NCI-H146 treated with DMSO at 0.1 percent for 48 hours (cell line): ENCODE measurements at regions not wholly inside any gene's neighbourhood (a gene's known extent, or its start where the extent isn't known, plus 50 kb on each side); places are given as distances from the start of the nearest gene placed in this dataset.
"Not testable (repeated sequence)": the region's sequence is repeated elsewhere in the genome, so short reads cannot be mapped to it uniquely, and the experiment has no call there.

Experiments used
- DNase-seq: peaks from one replicate; lab custom pipeline; 2025; ENCODE audit not compliant: unreplicated experiment; lab: John Stamatoyannopoulos, UW

DNA sequence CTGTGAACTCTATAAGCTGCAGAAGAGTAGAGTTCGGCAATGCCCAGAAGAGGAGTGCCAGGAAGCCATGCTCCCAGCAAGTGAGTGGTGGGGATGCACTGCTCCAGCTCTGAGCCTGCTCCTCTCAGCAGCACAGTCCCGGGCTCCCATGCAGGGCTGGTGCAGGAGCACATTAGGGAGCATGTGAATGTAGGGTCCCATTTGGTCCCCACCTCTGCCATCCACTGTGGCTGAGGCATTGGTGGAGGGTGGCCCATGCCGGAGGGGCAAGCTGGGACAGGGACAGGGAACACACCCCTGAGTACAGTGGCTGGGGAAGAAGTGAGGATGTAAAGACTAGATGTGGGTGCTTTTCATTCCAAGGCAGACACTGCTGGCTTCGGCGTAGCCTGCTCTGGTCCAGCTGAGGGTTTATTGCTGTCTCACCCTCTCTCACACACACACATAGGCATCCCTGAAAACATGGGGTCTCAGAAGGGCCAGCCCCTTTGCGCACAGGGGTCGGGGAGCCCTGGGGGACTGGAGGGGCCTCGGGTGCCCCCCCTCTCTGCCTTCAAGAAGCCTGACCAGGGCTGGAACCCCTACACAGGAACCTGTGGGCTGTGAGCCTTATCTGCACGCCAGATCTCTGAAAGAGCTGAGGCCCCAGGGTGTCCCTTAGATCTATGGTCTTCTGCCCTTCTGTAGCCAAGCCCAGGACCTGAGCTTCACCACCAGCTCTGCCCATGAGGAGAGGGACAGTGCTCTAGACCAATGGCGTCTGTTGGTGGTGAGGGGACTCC lies 341.0 kb downstream of the TCERG1L start:
- no peak for DNase-seq

DNA sequence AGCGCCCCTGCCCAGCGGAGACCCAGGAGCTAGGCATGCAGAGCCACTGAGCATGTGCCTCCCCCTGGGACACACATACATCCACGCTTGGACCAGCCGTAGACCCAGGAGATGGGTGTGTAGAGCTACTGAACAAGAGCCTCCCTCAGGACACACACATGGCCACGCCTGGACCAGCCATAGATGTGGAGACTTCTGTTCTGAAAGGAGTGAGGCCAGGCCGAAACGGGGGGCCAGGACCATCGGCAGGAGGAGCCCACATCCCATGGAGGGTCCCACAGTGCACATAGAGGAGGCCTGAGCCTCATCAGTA lies 340.4 kb downstream of the TCERG1L start:
- no peak for DNase-seq

DNA sequence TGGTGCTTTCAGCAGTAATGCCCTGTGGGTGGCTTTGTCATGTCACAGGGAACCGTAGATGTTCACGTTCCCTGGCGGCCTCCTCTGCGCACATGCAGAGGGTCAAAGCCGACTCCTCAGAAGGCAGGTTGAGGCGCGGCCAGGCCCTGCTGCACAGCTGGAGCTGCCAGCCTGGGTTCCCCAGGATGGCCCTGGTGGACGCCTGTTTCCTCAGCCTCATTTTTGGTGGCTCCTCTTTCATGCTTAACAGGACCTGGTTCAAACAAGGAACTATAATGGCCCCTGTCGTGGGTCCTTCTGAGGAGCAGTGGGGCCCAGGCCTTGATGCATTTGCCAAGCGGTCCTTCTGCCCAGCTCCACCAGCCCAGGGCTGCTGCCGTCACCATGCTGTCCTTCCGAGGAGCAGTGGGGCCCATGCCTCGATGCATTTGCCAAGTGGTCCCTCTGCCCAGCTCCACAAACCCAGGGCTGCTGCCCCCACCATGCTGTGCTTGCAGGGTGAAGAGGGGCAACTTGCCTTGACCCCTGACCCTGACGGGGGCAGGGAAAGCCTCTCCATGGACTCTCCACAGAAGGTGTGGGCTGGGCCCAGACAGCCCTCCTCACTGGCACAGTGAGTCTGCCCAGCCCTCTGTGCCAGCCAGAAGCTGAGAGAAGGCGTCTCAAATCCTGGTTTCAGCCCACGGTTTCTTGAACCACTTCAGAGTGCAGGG lies 338.2 kb downstream of the TCERG1L start:
- DNase-seq: no peak

DNA sequence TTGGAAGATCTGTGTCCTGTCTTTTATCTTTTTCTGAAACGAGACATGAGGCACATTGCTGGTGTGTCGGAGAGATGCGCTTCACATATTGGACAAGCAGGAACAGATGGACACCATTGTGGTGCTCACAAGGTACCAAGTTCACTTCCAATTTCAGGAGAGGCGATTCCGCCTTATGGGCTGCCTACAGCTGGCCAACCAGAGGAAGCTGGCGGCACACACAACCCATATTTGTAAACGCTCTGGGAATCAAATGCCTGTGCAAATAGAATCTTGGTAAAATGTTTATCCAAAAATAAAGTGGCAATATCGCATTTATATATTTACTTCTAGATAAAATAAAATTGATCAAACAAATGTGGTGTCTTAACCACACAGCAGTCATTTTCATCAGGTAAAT lies 337.4 kb downstream of the TCERG1L start:
- DNase-seq: no peak

DNA sequence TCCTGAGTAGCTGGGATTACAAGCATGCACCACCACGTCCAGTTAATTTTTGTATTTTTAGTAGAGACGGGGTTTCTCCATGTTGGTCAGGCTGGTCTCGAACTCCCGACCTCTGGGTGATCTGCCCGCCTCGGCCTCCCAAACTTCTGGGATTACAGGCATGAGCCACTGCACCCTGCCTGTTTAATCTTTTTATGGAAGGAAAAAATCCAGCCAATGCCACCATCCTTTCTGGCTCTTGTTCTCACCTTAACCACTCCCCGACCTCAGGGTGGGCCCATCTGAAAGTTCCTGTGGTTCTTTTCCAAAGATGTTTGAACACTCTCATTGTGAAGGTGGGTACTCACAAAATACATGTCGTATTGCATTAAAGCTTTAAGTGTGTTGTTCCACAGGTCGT lies 336.2 kb downstream of the TCERG1L start:
- DNase-seq: not testable (repeated sequence)

DNA sequence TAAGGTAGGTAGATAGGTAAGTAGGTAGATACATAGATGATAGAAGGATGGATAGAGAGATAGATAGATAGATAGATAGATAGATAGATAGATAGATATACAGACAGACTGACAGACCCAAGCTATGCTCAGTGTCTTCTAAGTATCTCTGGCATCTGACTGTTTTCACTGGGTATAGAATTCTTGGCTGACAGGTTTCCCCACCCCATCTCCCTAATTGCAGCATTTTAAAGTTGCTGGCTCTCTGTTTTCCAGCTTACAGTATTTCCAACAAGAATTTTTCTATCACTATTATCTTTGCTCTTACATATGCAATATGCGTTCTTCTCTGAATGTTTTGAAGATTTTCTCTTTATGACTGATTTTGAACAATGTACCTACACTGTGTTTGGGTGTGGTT lies 328.7 kb downstream of the TCERG1L start:
- DNase-seq: no peak

DNA sequence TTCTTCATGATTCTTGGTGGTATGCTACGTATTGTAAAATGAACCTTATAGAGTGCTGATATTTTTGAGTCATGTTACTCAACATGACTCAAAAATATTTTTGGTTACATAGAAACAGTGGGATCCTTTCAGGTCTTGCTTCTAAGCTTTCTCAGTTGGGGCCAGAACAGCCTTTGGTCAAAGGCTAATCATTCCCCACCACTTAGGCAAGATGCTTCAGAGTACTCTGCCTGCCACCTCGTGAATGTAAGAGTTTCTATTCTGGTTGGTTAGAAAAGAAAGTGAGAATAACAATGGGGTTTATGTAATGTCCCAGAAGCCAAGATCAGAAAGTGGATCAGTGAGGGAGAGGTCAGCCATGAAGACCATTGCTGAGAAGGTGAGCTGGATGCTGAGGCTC lies 327.8 kb downstream of the TCERG1L start:
- DNase-seq: no peak

DNA sequence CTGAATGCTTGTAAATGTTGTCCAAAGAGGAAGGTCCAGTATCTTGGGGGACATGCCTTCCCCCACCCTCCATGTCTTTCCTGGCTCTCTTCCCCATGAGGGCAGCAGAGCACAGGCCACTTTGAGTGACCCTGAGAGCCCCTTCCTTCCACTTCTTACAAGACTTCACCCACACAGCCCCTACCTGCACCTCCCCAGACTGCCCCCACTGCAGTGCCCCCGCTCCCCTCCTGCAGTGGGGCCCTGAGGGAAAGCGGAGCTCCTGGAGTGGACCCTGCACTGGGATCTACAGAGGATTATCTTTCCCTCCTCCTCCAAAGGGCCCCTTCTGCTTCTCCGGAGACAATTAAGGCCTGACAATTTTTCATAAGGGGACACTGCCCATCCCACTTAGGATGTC lies 326.8 kb downstream of the TCERG1L start:
- DNase-seq: no peak

DNA sequence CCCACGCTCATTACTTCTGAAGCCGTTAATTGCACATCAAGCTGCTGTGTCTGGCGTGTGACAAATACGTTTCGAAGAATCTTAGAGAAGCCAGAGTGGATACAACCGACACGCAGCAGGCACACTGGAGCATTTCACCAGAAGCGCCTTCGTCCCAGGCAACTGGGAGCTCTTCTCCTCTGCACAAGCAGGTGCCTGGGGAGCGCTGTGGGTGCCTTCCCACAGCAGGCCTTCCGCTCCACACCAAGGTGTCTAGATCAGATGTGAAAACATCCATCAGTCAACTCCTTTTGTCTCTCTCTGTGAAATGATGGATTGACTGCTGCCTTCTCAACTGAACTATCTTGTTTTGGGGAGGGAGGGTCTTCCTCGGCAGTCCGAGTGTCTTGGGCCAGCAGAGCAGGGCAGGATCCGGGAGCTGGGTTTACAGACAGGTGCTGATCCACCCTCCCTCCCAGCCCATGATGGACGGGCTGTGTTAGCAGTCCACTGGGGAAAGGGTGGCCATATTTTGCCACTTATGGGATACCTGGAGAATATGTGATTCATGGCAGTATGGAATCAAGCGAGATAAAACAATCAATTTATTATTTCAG lies 326.3 kb downstream of the TCERG1L start:
- no peak for DNase-seq

DNA sequence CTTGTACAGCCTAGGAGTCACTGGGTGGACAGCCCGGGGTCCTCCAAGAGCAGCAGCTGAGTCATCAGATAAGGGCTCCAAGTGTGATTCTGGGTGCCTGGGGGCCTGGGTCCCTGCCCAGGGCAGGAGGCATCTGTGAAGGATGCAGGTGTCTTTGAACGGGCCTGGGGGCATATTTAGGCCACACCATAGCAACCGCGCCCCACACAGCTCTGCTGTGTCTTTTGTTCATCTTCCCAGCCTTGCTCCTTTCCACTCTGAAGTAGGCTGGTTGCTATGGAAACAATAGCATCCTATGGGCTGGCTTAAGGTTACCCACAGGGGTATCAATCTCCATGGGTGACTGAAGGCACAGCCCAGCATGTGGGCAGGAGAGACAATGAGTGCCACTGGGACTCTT lies 324.7 kb downstream of the TCERG1L start:
- DNase-seq: no peak

DNA sequence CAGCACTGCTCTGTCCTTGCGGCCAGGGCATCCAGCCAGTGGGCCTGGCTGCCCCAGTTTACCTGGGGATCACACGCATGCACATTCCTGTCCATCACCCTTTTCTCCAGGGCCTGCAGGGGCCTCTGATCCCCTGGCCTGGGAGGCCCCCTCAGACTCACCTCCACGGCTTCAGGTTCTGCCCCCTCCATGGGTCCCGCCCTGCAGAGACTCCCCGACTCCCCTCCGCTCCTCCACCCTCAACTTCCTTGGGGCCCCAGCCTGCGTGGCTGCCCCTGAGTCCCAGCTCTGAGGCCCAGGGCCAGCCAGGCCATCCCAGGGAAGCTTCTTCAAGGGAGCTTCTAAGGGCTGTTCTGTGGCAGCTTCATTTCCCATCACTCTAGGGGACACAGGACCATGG lies 324.1 kb downstream of the TCERG1L start:
- DNase-seq: no peak

DNA sequence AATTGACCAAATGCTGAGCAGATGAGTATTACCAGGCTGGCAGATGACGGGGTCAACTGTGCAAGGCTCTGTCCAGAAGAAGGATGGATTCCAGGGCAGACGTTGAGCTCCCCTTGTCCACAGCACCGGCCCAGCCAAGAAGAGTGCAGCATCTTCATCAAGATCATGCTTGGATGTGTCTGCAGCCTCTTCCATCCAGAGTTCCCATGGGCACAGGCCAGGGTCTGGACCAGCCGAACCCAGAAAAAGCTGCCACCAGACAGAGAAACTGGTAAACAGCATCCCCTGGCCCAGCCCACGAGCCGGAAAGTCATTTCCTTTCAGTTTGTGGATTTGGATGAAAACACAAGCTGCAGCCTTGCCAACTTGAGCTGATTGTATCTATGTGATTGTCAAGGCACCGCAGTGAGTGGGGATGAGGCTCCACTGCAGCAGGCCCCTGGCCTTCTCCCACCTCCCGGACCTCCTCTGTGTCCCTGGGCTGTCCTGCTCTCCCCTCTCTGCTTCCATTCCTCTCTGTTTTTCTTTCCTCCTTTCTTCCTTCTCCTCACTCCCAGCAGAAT lies 321.8 kb downstream of the TCERG1L start:
- DNase-seq: no peak

DNA sequence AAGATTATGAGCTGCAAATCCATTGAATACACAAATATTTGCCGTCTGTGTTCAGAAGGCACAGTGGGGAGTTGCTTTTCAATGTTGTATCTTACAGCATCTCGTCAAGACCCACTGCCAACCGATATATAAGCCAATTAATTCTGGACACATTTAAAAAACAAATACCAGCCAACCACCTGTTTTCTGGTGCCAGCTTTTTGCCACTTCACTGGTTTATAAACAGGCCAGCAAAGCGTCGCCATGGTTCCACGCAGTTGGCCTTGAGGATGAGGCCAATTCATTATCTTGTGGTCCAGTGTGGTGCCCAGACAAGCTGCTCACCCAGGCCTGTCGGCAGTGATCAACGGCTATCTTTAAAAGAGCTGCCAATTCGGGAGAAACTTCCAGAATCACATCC lies 321.0 kb downstream of the TCERG1L start:
- no peak for DNase-seq

DNA sequence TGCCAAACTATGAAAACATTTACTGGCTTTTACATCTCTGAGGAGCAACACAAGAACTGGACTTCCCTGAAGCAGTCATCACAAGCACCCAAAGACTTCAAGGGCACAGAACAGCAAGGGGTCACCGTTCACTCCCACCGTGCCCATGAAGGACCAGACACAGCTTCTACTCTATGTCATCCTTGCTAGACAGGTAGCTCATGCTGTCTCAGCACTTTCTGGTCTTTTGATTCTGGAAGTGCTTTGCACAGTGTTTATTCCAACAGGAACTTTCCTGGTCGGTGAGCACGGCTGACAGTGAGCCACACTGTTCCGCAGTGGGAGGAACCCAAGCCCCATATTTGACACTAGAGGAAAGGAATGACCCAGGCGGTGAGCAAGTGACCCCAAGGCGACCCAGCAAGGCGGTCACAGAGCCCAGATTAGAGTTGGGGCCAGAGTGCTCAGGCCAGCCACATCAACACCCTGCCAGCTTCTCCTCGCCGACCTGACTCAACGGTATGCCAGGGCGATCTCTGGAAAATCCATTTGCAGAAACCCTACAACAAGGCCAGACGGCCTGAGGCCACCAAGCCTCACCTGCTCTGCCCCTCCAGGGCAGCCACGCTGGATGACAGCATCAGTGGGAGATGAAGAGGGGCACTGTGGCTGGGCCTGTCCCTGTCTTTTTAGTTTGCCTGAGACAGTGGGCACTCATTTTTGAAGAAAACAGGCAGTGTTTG lies 318.6 kb downstream of the TCERG1L start:
- no peak for DNase-seq

DNA sequence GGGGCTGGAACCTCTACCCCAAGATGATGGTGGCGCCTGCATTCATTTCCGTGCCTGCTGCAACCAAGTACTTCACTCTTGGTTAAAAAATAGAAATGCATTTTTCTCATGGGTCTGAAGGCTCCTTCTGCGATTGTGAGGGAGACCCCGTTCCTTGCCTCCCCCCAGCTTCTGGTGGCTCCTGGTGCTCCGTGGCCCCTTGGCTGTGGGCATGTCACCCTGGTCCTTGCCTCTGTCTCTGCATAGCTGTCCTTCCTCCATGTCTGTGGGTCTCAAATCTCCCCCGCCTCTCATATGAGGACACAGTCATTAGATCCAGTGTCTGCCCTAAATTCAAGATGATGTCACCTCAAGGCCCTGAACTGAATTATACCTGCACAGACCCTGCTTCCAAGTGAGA lies 317.9 kb downstream of the TCERG1L start:
- DNase-seq: no peak

DNA sequence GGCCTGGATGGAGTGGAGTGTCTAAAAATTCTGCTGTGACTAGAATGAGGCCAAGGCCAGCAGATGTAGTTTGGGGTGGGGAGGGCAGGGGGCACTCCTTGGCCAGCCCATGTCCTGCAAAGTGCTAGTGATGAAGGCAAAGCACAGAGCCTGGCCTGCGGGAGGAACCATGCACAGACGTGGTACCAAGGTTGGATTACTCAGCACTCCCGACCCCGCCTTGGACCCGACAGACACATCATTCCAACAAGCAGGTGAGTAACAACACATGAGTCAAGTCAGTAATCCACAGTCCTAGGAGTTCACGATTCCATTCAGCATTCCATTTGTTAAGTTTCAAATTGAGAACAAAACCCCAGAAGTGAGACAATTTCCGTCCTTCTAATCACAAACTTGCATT lies 317.3 kb downstream of the TCERG1L start:
- no peak for DNase-seq

DNA sequence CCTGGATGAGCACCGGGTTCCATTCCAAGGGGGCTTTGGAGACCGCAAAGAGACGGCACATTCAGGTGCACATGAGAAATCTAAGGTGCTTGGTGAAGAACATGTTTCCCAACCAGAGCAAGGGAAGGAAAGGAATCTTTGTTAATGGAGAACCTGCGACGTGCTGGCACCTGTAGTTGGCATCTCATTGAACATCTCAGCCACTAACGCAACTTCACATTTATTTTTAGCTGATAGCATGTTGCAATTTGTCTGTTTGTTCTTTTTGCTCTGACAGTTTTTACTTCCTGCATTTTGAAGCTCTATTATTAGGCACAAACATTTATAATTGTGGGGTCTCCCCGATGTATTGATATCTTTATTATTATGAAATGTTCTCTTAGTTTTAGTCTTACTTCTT lies 316.7 kb downstream of the TCERG1L start:
- DNase-seq: no peak

DNA sequence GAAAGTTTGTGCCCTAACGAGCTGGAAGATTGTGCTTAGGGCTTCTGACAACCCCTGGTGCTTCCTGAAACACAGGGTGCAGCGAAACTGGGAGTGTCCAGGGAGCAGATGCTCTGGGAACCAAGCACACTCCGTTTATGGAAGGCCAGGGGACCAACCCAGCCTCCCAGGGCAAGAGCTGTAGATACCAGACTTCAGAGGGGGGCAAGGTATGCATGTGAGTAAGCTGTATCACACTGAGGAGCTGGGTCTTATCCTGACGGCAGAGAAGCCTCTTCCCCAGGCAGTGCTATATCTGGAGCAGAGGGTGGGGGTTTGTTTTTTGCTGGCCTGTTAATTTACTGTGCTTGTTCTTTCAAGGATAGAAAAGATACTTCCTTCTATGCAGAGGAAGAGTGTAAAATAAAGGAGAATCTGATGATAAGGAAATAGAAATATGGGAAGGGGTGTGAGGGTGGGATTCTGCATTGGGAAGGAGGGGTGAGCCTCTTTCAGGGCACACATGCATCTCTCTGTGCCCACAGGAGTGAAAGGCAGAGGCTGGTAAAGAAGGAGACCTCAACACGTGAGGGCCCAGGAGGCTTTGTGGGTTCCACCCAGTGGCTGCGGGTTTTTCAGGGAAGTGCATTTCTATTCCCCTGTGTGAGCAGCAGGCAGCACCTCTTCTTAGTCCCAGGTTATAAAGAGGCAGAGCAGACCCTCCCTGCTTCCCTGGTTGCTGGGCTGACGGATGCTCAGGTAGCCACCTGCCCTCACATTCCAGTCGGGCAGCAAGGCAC lies 314.1 kb downstream of the TCERG1L start:
- DNase-seq: no peak

DNA sequence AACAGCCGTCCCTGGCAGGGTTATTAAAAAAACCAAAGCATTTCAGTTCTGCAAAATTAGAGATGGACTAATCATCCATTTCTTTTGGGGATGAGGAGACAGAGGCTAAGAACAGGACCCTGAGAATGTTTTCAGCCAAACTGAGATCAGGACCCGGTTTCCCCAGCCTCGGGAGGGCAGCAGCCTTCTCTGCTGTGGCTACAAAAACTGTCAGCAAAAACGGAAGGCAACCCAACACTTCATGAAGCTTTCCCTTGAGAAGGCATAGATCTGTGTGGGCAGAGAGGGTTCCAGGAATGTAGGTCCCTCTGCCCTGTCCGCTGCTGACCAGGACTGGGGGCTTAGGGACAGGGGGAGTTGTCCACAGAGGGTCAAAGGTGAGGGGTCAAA lies 313.5 kb downstream of the TCERG1L start:
- no peak for DNase-seq

DNA sequence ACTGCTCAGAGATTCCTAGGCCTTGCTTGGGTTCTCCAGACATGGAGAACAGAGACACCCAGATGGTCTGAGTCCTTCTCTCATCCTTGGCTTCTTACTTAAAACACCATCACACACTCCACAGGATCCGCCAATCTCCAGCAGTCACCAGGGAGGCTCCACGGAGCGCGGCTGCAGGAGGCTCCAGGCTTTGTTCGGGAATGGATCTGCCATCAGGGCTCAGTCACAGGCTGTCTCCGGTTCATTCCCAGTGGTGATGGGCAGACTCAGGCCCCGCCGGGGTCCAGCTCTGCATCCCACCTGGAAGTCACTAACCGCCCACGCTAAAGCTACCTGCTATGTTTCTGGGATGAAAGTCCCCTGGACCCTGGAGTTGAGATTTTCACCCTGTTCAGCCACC lies 312.9 kb downstream of the TCERG1L start:
- no peak for DNase-seq
